ENCODE measurements at regions not wholly inside any gene's neighbourhood (a gene's known extent, or its start where the extent isn't known, plus 50 kb on each side); places are given as distances from the start of the nearest gene placed in this dataset.

- TF ChIP-seq, protein P1, sequence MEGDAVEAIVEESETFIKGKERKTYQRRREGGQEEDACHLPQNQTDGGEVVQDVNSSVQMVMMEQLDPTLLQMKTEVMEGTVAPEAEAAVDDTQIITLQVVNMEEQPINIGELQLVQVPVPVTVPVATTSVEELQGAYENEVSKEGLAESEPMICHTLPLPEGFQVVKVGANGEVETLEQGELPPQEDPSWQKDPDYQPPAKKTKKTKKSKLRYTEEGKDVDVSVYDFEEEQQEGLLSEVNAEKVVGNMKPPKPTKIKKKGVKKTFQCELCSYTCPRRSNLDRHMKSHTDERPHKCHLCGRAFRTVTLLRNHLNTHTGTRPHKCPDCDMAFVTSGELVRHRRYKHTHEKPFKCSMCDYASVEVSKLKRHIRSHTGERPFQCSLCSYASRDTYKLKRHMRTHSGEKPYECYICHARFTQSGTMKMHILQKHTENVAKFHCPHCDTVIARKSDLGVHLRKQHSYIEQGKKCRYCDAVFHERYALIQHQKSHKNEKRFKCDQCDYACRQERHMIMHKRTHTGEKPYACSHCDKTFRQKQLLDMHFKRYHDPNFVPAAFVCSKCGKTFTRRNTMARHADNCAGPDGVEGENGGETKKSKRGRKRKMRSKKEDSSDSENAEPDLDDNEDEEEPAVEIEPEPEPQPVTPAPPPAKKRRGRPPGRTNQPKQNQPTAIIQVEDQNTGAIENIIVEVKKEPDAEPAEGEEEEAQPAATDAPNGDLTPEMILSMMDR (IDR thresholded peaks at IDR 0.05) = no peak
- TF ChIP-seq POLR2A (IDR thresholded peaks at IDR 0.05) = no peak
These were observed 56.1 kb upstream of the TCL1A start for GRCh38 chr14:95769976-95770375.
